Psoas muscle (tissue), 7 donors: ENCODE measurements at regions not wholly inside any gene's neighbourhood (a gene's known extent, or its start where the extent isn't known, plus 50 kb on each side); places are given as distances from the start of the nearest gene placed in this dataset.

ENCODE experiments used
- ATAC-seq, 4 donors: fragments of 200-7000 bp; cut with Tn5 transposase; one replicate each; pipeline ENCODE4 v1.9.1; 2020; ENCODE audit warnings: moderate library complexity in 3 of 4, mild to moderate bottlenecking in 2 of 4
- DNase-seq, 2 donors: peaks; one replicate each; pipeline ENCODE4 v3.0.0-alpha.2; 2020
- H3K27ac ChIP-seq: fragments of 200-600 bp; one replicate; pipeline ENCODE4 v1.8.0; 2022
- H3K27me3 ChIP-seq, 3 donors: fragments of 200-600 bp in 1 of 3; one replicate each; pipeline versions ENCODE4 v1.6.1 to v1.8.0; 2013 to 2022; ENCODE audit warnings: low read length in 2 of 3, mild to moderate bottlenecking in 2 of 3, moderate library complexity in 1 of 3; ENCODE audit not compliant: insufficient read depth in 3 of 3
- H3K36me3 ChIP-seq, 2 donors: fragments of 200-600 bp in 1 of 2; one replicate each; pipeline versions ENCODE4 v1.6.1 to v1.8.0; 2013 to 2022; ENCODE audit warnings: low read depth in 1 of 2, mild to moderate bottlenecking in 1 of 2, moderate library complexity in 1 of 2; ENCODE audit not compliant: insufficient read depth in 1 of 2
- H3K4me1 ChIP-seq: fragments of 200-600 bp; one replicate; pipeline ENCODE4 v1.8.0; 2022
- H3K4me3 ChIP-seq: fragments of 200-600 bp; one replicate; pipeline ENCODE4 v1.8.0; 2022; ENCODE audit warnings: mild to moderate bottlenecking
- H3K9me3 ChIP-seq: fragments of 200-600 bp; one replicate; pipeline ENCODE4 v1.8.0; 2022
- CTCF ChIP-seq: fragments of 200-600 bp; IDR thresholded peaks from one replicate; pipeline ENCODE4 v1.8.0; 2022; ENCODE audit warnings: antibody characterized with exemption
- WGBS, 3 donors: extraction: QIAGEN DNeasy Blood & Tissue Kit; methylation state at CpG; one replicate each; pipeline versions ENCODE4 v1.1.6 to v1.1.7; 2013; 5-methylcytosine and 5-hydroxymethylcytosine counted together
- intact Hi-C, 2 donors: fragments of 100-400 bp; cut with DNase I; formaldehyde crosslinking; loops; one replicate each; pipeline versions ENCODE4 v1.11.0 to v1.14.2; 2022
- donor health status: healthy with polysubstance abuse.
- donor health status: DM: no; HTN: no; CAD: no; lungs with moderate emphysema.
- donor health status: Bipolar disorder and iron deficiency.
- donor health status: healthy.
- donor health status: DM: yes; HTN: yes; CAD: no.
- donor health status: DM: no; HTN: no; CAD: no.
- donor health status: DM: yes; HTN: yes; CAD: no.

- DNase-seq (no peak), ATAC-seq (peak in 1 of 4 donors; percentile 48)
- Histone ChIP-seq H3K4me3 (no peak overlapping the region), H3K36me3 (no peaks in the 10 kb centered on the region), H3K4me1 (peaks cover 12% of the 10 kb centered on the region), H3K27ac (no peak overlapping the region), H3K9me3 (no peaks in the 10 kb centered on the region), H3K27me3 (no peaks in the 10 kb centered on the region)
- no peak for TF ChIP-seq CTCF
- intact Hi-C loops = no loop called here
- 95 to 98% (median 96%) methylated on average over 5 of the region's 5 CpGs for WGBS, 3 donors
Measured at GRCh38 chr6:108746366-108746765, 101.9 kb upstream of the ARMC2 start.

- Histone ChIP-seq H3K36me3 (no peaks in the 10 kb centered on the region), H3K4me1 (peaks cover 10% of the 10 kb centered on the region), H3K4me3 (no peak overlapping the region), H3K27ac (no peak overlapping the region), H3K27me3 (no peaks in the 10 kb centered on the region), H3K9me3 (no peaks in the 10 kb centered on the region)
- TF ChIP-seq CTCF = no peak
- WGBS, 3 donors = 92 to 95% (median 93%) methylated on average over 9 of the region's 9 CpGs
- DNase-seq (no peak), ATAC-seq (no peak)
- intact Hi-C loops = no loop called here
Measured at GRCh38 chr6:108746836-108747575, 101.2 kb upstream of the ARMC2 start.

- H3K36me3 ChIP-seq = no peaks in the 10 kb centered on the region
- H3K27me3 ChIP-seq = no peaks in the 10 kb centered on the region
- no peak for TF ChIP-seq CTCF
- no peak overlapping the region for H3K27ac ChIP-seq
- H3K4me1 ChIP-seq = peaks cover 10% of the 10 kb centered on the region
- intact Hi-C loops = no loop called here
- WGBS, 3 donors = 80 to 100% (median 84%) methylated on average over 1 of the region's 1 CpG
- no peaks in the 10 kb centered on the region for H3K9me3 ChIP-seq
- no peak for ATAC-seq
- no peak for DNase-seq
- H3K4me3 ChIP-seq = no peak overlapping the region
Measured at GRCh38 chr6:108748055-108748454, 100.2 kb upstream of the ARMC2 start.

GRCh38 chr6:108748959-108749358, 99.3 kb upstream of the ARMC2 start:
- DNase-seq (no peak), ATAC-seq (no peak)
- intact Hi-C loops = no loop called here
- no peak for TF ChIP-seq CTCF
- H3K4me3 ChIP-seq = no peak overlapping the region
- 91 to 95% (median 92%) methylated on average over 3 of the region's 3 CpGs for WGBS, 3 donors
- H3K27me3 ChIP-seq = no peaks in the 10 kb centered on the region
- H3K4me1 ChIP-seq = peaks cover 10% of the 10 kb centered on the region
- H3K9me3 ChIP-seq = no peaks in the 10 kb centered on the region
- H3K27ac ChIP-seq = no peak overlapping the region
- H3K36me3 ChIP-seq = no peaks in the 10 kb centered on the region

GRCh38 chr6:108750801-108751200, 97.4 kb upstream of the ARMC2 start:
- no peaks in the 10 kb centered on the region for H3K36me3 ChIP-seq
- TF ChIP-seq CTCF = no peak
- 88 to 91% (median 90%) methylated on average over 8 of the region's 8 CpGs for WGBS, 3 donors

More at GRCh38 chr6:108750801-108751200, 97.4 kb upstream of the ARMC2 start:
- no peaks in the 10 kb centered on the region for H3K27me3 ChIP-seq
- no peaks in the 10 kb centered on the region for H3K9me3 ChIP-seq
- intact Hi-C loops = no loop called here
- ATAC-seq (no peak), DNase-seq (no peak)
- no peak overlapping the region for H3K4me3 ChIP-seq
- peaks cover 8% of the 10 kb centered on the region for H3K4me1 ChIP-seq
- H3K27ac ChIP-seq = no peak overlapping the region
